Panc1 (cell line): ENCODE measurements at regions not wholly inside any gene's neighbourhood (a gene's known extent, or its start where the extent isn't known, plus 50 kb on each side); places are given as distances from the start of the nearest gene placed in this dataset.

Source experiments
- ATAC-seq: fragments of 200-7000 bp; cut with Tn5 transposase; 2 replicates; pipeline ENCODE4 v1.9.1; 2020; ENCODE audit warnings: mild to moderate bottlenecking, moderate library complexity
- BruUV-seq: library from RNA; stranded (reverse); fragments of 400-500 nt; replicated peaks from 2 replicates; lab custom pipeline; 2021; lab: Mats Ljungman, UMichigan
- CTCF ChIA-PET: fragments of 300-600 bp; sonication (Branson Sonifier 250); formaldehyde crosslinking; loops from one replicate; lab custom pipeline; 2022; ENCODE audit warnings: antibody characterized with exemption; lab: Charles Lee
- POLR2A ChIA-PET: fragments of 300-600 bp; sonication (Branson Sonifier 250); formaldehyde crosslinking; loops from one replicate; lab custom pipeline; 2022; ENCODE audit warnings: antibody characterized with exemption; lab: Charles Lee
- DNase-seq: peaks from one replicate; pipeline ENCODE4 v3.0.0-alpha.2; 2010; ENCODE audit warnings: low read depth, low spot score
- H3K27ac ChIP-seq: 2 replicates; pipeline ENCODE4 v1.5.1; 2011; ENCODE audit warnings: mild to moderate bottlenecking, low read length, inconsistent platforms
- H3K27me3 ChIP-seq: fragments of 200-500 bp; sonication (Bioruptor generic); 2 replicates; pipeline ENCODE4 v1.6.0; 2014; ENCODE audit warnings: low read length, inconsistent platforms; ENCODE audit not compliant: control insufficient read depth, insufficient read depth
- H3K36me3 ChIP-seq: fragments of 200-500 bp; sonication (Bioruptor generic); 2 replicates; pipeline ENCODE4 v1.5.1; 2014; ENCODE audit warnings: inconsistent platforms, mild to moderate bottlenecking, low read length, moderate library complexity; ENCODE audit not compliant: control insufficient read depth, insufficient read depth
- H3K4me1 ChIP-seq: 2 replicates; pipeline ENCODE4 v1.5.1; 2011; ENCODE audit warnings: inconsistent platforms, mild to moderate bottlenecking, low read length, moderate library complexity; ENCODE audit not compliant: control insufficient read depth, insufficient read depth
- H3K4me3 ChIP-seq, 2 experiments: 2 replicates each; pipeline ENCODE4 v1.5.1; 2011 to 2012; ENCODE audit warnings: low read depth in 2 of 2, low read length in 2 of 2, mild to moderate bottlenecking in 2 of 2, inconsistent platforms in 1 of 2, moderate library complexity in 1 of 2
- H3K9me3 ChIP-seq: fragments of 200-500 bp; sonication (Bioruptor generic); 2 replicates; pipeline ENCODE4 v1.5.1; 2014; ENCODE audit warnings: low read depth, mild to moderate bottlenecking, inconsistent platforms, low read length, moderate library complexity; ENCODE audit not compliant: control insufficient read depth, insufficient read depth
- CTCF ChIP-seq: fragments of 450-650 bp; IDR thresholded peaks from 2 replicates; pipeline ENCODE4 v1.5.1; 2017; ENCODE audit warnings: mild to moderate bottlenecking
- POLR2AphosphoS5 ChIP-seq: IDR thresholded peaks from 2 replicates; pipeline ENCODE4 v1.6.1; 2012; ENCODE audit warnings: mild to moderate bottlenecking, low read depth, low read length, moderate library complexity
- SIN3A ChIP-seq: IDR thresholded peaks from 2 replicates; pipeline ENCODE4 v1.6.1; 2012; ENCODE audit warnings: low read depth, mild to moderate bottlenecking, low read length, moderate library complexity, borderline replicate concordance; ENCODE audit not compliant: insufficient read depth
- TCF7L2 ChIP-seq: IDR thresholded peaks from 2 replicates; pipeline ENCODE4 v1.6.1; 2011; ENCODE audit warnings: mild to moderate bottlenecking, low read depth, low read length, inconsistent platforms
- in situ Hi-C: cut with HindIII; loops from 2 replicates; pipeline ENCODE4 v1.10.0; 2016; ENCODE audit warnings: low sequenced_read_pairs, low pct_unique_long_range_greater_than_20kb
- intact Hi-C: fragments of 100-400 bp; cut with micrococcal nuclease; formaldehyde crosslinking; loops from one replicate; pipeline ENCODE4 v1.10.0; 2022; ENCODE audit not compliant: unreplicated experiment
- TF ChIP-seq, protein P1 (sequence below), 2 experiments: IDR thresholded peaks; 2 replicates each; pipeline ENCODE4 v1.6.1; 2011 to 2012; ENCODE audit warnings: low read depth in 2 of 2, control low read depth in 1 of 2, low read length in 1 of 2, mild to moderate bottlenecking in 1 of 2, moderate library complexity in 1 of 2; ENCODE audit not compliant: insufficient read depth in 1 of 2

- no peaks in the 10 kb centered on the region for H3K4me1 ChIP-seq
- ChIA-PET POLR2A (no interaction called here), CTCF (no interaction called here)
- H3K36me3 ChIP-seq = no peaks in the 10 kb centered on the region
- H3K4me3 ChIP-seq = no peak overlapping the region
- TF ChIP-seq POLR2AphosphoS5 = no peak
- TF ChIP-seq, protein P1, sequence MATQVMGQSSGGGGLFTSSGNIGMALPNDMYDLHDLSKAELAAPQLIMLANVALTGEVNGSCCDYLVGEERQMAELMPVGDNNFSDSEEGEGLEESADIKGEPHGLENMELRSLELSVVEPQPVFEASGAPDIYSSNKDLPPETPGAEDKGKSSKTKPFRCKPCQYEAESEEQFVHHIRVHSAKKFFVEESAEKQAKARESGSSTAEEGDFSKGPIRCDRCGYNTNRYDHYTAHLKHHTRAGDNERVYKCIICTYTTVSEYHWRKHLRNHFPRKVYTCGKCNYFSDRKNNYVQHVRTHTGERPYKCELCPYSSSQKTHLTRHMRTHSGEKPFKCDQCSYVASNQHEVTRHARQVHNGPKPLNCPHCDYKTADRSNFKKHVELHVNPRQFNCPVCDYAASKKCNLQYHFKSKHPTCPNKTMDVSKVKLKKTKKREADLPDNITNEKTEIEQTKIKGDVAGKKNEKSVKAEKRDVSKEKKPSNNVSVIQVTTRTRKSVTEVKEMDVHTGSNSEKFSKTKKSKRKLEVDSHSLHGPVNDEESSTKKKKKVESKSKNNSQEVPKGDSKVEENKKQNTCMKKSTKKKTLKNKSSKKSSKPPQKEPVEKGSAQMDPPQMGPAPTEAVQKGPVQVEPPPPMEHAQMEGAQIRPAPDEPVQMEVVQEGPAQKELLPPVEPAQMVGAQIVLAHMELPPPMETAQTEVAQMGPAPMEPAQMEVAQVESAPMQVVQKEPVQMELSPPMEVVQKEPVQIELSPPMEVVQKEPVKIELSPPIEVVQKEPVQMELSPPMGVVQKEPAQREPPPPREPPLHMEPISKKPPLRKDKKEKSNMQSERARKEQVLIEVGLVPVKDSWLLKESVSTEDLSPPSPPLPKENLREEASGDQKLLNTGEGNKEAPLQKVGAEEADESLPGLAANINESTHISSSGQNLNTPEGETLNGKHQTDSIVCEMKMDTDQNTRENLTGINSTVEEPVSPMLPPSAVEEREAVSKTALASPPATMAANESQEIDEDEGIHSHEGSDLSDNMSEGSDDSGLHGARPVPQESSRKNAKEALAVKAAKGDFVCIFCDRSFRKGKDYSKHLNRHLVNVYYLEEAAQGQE (IDR thresholded peaks at IDR 0.05; ENCODE audit: insufficient read depth in 1 of 2, low read depth in 2 of 2, low read length in 1 of 2) = no peak
- no peak for TF ChIP-seq SIN3A
- no peak for TF ChIP-seq CTCF
- no peak for TF ChIP-seq TCF7L2
- DNase-seq (no peak), ATAC-seq (no peak)
- BruUV-seq = no TSS peak
- H3K9me3 ChIP-seq = no peaks in the 10 kb centered on the region
- intact Hi-C loops = no loop called here
- in situ Hi-C loops = no loop called here
- H3K27ac ChIP-seq = no peak overlapping the region
- H3K27me3 ChIP-seq = no peaks in the 10 kb centered on the region
Measured at GRCh38 chr4:151946718-151947117, 185.9 kb upstream of the GATB start.

- ChIA-PET CTCF (no interaction called here), POLR2A (no interaction called here)
- no peaks in the 10 kb centered on the region for H3K4me1 ChIP-seq
- H3K36me3 ChIP-seq = no peaks in the 10 kb centered on the region
- in situ Hi-C loops = no loop called here
- no TSS peak for BruUV-seq
- TF ChIP-seq SIN3A = no peak
- TF ChIP-seq CTCF = no peak
- TF ChIP-seq TCF7L2 = no peak
- no peak for ATAC-seq
- DNase-seq = no peak
- no peak overlapping the region for H3K4me3 ChIP-seq
- intact Hi-C loops = no loop called here
- no peaks in the 10 kb centered on the region for H3K9me3 ChIP-seq
- no peaks in the 10 kb centered on the region for H3K27me3 ChIP-seq
- H3K27ac ChIP-seq = no peak overlapping the region
Measured at GRCh38 chr4:151942971-151943370, 182.2 kb upstream of the GATB start.
